ENCODE measurements at regions not wholly inside any gene's neighbourhood (a gene's known extent, or its start where the extent isn't known, plus 50 kb on each side); places are given as distances from the start of the nearest gene placed in this dataset.

GRCh38 chr2:120969613-120970355 is 234.1 kb downstream of the GLI2 start:
- Histone ChIP-seq H4K20me1 (ENCODE audit: insufficient read depth, low read length, poor library complexity, severe bottlenecking) (no peaks in the 10 kb centered on the region), H3K9me2 (replicated peaks; ENCODE audit: low read depth, low read length) (no peaks in the 10 kb centered on the region), H3K9me3 (ENCODE audit: insufficient read depth, low read depth, low read length) (no peaks in the 10 kb centered on the region), H3K36me3 (ENCODE audit: insufficient read depth, low read length) (no peaks in the 10 kb centered on the region), H2AFZ (ENCODE audit: low read length) (no peak overlapping the region), H3K4me1 (ENCODE audit: insufficient read depth, low read length, poor library complexity, severe bottlenecking) (no peaks in the 10 kb centered on the region), H3K4me2 (ENCODE audit: low read depth, low read length, poor library complexity, severe bottlenecking) (no peak overlapping the region), H3F3A (ENCODE audit: low read depth) (no peaks in the 10 kb centered on the region), H3K4me3 (ENCODE audit: low read length, poor library complexity, severe bottlenecking) (no peak overlapping the region), H3K9ac (ENCODE audit: low read depth, low read length, poor library complexity, severe bottlenecking) (no peak overlapping the region), H3K27me3 (ENCODE audit: insufficient read depth, low read length, poor library complexity, severe bottlenecking) (no peaks in the 10 kb centered on the region), H3K79me2 (ENCODE audit: insufficient read depth, low read length) (no peaks in the 10 kb centered on the region)
- TF ChIP-seq, protein P1, sequence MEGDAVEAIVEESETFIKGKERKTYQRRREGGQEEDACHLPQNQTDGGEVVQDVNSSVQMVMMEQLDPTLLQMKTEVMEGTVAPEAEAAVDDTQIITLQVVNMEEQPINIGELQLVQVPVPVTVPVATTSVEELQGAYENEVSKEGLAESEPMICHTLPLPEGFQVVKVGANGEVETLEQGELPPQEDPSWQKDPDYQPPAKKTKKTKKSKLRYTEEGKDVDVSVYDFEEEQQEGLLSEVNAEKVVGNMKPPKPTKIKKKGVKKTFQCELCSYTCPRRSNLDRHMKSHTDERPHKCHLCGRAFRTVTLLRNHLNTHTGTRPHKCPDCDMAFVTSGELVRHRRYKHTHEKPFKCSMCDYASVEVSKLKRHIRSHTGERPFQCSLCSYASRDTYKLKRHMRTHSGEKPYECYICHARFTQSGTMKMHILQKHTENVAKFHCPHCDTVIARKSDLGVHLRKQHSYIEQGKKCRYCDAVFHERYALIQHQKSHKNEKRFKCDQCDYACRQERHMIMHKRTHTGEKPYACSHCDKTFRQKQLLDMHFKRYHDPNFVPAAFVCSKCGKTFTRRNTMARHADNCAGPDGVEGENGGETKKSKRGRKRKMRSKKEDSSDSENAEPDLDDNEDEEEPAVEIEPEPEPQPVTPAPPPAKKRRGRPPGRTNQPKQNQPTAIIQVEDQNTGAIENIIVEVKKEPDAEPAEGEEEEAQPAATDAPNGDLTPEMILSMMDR (conservative IDR thresholded peaks at IDR 0.05; ENCODE audit: low read length): no peak
- TF ChIP-seq EZH2phosphoT487 (IDR thresholded peaks at IDR 0.05; ENCODE audit: borderline replicate concordance): no peak

DNA sequence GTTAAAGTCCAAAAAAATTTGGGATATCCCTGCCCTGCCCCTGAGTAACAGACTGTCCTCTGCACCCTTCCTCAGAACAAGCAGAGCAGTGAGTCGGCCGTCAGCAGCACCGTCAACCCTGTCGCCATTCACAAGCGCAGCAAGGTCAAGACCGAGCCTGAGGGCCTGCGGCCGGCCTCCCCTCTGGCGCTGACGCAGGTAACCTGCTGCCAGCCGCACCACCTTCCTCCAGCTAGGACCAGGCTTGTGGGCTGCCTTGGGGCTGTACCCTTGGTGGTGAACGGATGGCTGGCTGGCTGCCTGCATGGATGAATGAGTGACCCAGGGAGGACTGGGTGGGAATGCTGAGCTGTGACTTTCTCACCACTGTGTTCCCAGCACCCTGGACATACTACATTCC is 236.2 kb downstream of the GLI2 start:
- H3K9ac ChIP-seq (ENCODE audit: low read depth, low read length, poor library complexity, severe bottlenecking): no peak overlapping the region
- no peaks in the 10 kb centered on the region for H3K4me1 ChIP-seq (ENCODE audit: insufficient read depth, low read length, poor library complexity, severe bottlenecking)
- no peaks in the 10 kb centered on the region for H4K20me1 ChIP-seq (ENCODE audit: insufficient read depth, low read length, poor library complexity, severe bottlenecking)
- H3K9me3 ChIP-seq (ENCODE audit: insufficient read depth, low read depth, low read length): no peaks in the 10 kb centered on the region
- H3K9me2 ChIP-seq (replicated peaks; ENCODE audit: low read depth, low read length): no peaks in the 10 kb centered on the region
- no peaks in the 10 kb centered on the region for H3K27me3 ChIP-seq (ENCODE audit: insufficient read depth, low read length, poor library complexity, severe bottlenecking)
- H3K4me3 ChIP-seq (ENCODE audit: low read length, poor library complexity, severe bottlenecking): no peak overlapping the region
- no peaks in the 10 kb centered on the region for H3K79me2 ChIP-seq (ENCODE audit: insufficient read depth, low read length)
- H3F3A ChIP-seq (ENCODE audit: low read depth): no peaks in the 10 kb centered on the region
- H3K36me3 ChIP-seq (ENCODE audit: insufficient read depth, low read length): no peaks in the 10 kb centered on the region
- H2AFZ ChIP-seq (ENCODE audit: low read length): no peak overlapping the region
- TF ChIP-seq EZH2phosphoT487 (IDR thresholded peaks at IDR 0.05; ENCODE audit: borderline replicate concordance): no peak
- TF ChIP-seq, protein P1 (conservative IDR thresholded peaks at IDR 0.05; ENCODE audit: low read length): no peak
- no peak overlapping the region for H3K4me2 ChIP-seq (ENCODE audit: low read depth, low read length, poor library complexity, severe bottlenecking)

DNA sequence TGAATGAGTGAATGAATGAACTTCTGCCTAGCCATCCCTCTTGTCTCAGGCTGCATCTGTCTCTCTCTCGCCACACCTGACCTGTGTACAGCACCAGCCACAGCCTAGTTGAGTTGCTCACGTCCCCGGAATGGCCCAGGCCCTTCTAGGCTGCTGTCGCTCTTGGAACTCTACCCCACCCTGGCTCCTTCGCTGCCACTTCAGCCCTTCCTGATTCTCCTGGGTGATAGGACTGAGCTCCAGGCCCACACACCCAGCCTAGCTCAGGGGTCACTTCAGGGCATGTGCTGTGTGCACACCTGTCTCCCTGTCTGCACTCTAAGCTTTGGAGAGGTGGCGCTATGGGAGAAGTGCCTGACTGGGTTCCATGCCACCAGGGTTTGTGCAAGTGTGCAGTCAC is 236.6 kb downstream of the GLI2 start:
- H3K36me3 ChIP-seq (ENCODE audit: insufficient read depth, low read length): no peaks in the 10 kb centered on the region
- H3K79me2 ChIP-seq (ENCODE audit: insufficient read depth, low read length): no peaks in the 10 kb centered on the region
- H4K20me1 ChIP-seq (ENCODE audit: insufficient read depth, low read length, poor library complexity, severe bottlenecking): no peaks in the 10 kb centered on the region
- no peak overlapping the region for H3K9ac ChIP-seq (ENCODE audit: low read depth, low read length, poor library complexity, severe bottlenecking)
- no peaks in the 10 kb centered on the region for H3K9me3 ChIP-seq (ENCODE audit: insufficient read depth, low read depth, low read length)
- H3K4me2 ChIP-seq (ENCODE audit: low read depth, low read length, poor library complexity, severe bottlenecking): no peak overlapping the region
- TF ChIP-seq, protein P1 (conservative IDR thresholded peaks at IDR 0.05; ENCODE audit: low read length): no peak
- H3F3A ChIP-seq (ENCODE audit: low read depth): no peaks in the 10 kb centered on the region
- no peaks in the 10 kb centered on the region for H3K9me2 ChIP-seq (replicated peaks; ENCODE audit: low read depth, low read length)
- no peak overlapping the region for H2AFZ ChIP-seq (ENCODE audit: low read length)
- H3K4me3 ChIP-seq (ENCODE audit: low read length, poor library complexity, severe bottlenecking): no peak overlapping the region
- H3K4me1 ChIP-seq (ENCODE audit: insufficient read depth, low read length, poor library complexity, severe bottlenecking): no peaks in the 10 kb centered on the region
- H3K27me3 ChIP-seq (ENCODE audit: insufficient read depth, low read length, poor library complexity, severe bottlenecking): no peaks in the 10 kb centered on the region
